HS-27A (cell line): ENCODE measurements at regions not wholly inside any gene's neighbourhood (a gene's known extent, or its start where the extent isn't known, plus 50 kb on each side); places are given as distances from the start of the nearest gene placed in this dataset.
"Not testable (repeated sequence)": the region's sequence is repeated elsewhere in the genome, so short reads cannot be mapped to it uniquely, and the experiment has no call there.

Experiments
- DNase-seq: peaks from one replicate; pipeline ENCODE4 v3.0.0-alpha.2; 2012; ENCODE audit warnings: low read depth, missing footprints

DNA sequence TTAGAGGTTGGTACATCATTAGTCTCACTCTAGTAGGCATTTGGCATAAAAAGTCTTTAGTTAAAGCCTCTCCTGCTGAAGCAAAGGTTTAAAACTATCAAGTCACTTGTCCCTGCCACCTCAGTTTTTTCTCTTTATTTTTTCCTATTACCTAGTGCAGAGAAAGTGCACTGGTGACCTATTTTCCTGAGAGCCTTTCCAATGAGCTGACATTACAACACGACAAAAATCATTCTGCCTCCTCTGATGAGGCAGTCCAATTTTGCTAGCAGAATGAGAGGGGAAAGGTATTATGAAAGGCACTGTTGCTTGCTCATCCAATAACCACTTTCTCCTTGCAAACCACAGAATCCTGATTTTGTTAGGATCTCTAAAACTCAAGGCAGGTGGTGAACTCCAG is 73.3 kb upstream of the SGK1 start:
- DNase-seq, result no peak

DNA sequence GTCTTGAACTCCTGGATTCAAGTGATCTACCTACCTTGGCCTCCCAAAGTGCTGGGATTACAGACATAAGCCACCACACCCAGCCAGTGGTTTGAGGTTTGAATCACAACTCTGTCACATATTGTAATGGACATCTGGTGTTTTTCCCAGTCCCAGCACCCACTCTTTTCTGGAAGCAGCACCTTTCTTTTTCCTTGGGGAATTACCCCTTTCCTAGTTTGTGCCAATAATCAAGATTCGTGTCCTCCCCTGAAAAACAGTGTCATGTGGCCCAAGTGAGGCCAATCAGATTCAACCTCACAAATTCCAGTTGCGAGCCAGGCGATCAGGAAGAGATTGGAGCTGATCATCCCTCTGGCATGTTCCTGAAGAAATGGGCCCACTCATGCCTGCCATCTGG is 71.7 kb upstream of the SGK1 start:
- DNase-seq, result no peak

DNA sequence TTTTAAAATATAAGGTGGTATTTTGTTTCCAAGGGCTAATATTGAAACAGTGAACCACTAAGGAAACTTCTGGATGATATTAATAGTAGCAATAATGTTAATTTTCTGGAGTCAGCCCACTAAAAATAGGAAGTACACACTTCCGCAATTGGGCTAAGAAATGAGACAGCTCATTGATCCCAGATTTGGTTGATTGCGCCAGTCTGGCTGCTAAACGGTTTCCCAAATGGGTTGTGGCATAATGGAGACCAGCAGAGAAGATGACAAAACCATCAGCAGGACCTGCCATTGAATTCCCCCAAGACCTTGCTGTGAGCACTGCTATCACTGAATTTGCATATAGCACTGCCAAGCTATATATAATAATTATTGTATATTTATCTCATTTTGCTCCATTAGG is 71.2 kb upstream of the SGK1 start:
- DNase-seq, result no peak

DNA sequence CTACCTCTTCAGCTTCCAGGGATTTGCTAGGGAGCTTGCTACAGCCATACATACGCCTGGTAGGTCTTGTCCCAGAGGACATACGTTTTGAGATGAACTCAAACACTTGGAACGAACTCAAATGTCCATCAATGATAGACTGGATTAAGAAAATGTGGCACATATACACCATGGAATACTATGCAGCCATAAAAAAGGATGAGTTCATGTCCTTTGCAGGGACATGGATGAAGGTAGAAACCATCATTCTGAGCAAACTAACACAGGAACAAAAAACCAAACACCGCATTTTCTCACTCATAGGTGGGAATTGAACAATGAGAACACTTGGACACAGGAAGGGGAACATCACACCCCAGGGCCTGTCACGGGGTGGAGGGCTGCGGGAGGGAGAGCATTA is 68.6 kb upstream of the SGK1 start:
- not testable (repeated sequence) for DNase-seq

DNA sequence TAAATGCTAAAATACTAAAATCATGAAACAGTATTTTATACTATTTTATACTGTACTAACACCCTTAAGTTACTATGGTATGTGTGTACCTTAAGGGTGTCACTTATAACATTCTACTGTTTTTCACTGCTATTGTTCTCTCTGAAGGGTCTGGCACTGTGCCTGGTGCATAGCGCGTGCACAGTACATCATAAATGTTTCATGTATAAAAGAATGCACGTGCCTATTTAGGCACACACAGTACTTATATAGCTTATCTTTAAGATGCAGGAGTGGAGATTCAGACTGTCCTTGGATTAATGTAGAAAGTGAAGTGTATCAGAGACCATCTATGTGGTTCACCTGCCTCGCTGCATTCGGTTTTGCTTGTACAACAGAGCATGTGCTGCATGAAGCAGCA is 64.0 kb upstream of the SGK1 start:
- DNase-seq, result no peak

DNA sequence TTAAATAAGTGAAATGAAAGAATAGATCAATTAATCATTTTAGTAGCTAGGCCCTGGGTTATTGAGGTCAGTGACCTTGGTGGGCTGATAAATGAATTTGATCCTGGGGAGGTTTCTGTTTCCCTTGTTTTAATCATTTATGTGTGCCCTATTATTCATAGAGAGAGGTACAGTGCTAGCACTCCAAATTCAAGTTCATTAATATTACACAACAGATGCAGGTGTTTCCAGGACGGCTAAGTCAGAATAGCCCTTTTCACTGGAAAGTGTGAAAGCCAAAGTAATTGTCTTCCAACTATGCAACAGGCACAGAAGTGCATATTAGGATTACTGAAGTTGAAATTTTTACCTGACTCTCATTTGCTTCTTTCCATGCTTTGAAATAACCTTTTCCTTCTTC is 61.7 kb upstream of the SGK1 start:
- DNase-seq, result no peak

DNA sequence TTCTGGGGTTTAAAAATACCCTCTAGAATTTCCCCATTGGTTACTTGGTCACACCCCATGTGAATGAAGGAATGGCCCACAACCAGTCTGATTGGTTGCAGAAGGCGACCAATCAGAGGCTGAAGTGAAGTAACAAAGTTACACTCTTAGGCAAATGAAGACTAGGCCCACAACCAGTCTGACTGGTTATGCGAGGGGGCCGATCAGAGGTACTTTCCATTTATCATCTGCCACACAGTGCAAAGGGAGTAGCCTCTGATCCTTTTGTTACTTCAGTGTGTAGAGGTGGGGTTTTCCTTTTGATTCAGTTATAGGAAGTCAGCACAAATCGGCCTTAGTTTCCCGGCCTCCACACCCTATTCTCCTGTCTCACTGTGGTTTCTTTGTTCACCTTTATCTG is 61.2 kb upstream of the SGK1 start:
- DNase-seq, result no peak

DNA sequence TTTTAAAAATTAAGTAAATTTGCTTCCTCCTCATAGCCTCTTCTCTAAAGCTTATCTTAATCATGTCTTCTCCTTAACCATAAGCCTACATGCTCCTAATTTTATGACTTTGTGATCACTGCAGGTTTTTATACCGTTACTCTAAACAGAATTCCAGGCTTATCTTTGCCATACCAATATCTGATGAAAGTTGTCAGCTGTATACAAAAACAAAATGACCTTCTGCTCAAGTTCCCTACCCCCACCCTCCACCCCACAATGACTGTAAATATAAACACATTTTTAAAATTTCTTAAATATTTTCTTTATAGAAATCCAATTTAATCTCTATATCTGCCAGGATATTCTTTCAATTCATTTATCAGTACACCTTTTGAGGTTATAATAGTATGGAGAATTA is 60.5 kb upstream of the SGK1 start:
- DNase-seq, result no peak

DNA sequence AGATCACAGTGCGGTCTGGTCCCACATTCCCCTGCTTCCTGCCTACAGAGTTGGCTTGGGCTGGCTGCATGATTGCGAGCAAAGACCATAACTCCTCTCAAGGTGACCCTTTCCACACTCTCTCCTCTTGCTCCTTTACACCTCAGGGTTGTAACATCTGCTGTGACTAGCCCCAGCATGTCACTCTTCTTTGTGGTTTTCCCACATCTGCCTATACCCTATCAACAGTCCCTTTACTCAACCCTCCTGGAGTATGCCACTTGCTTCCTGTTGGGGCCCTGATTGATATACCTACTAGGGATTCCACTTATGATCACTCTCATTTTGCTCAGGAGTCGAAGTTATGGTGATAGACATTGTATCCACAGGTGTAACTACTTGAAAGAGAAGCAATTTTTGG is 58.9 kb upstream of the SGK1 start:
- DNase-seq, result no peak

DNA sequence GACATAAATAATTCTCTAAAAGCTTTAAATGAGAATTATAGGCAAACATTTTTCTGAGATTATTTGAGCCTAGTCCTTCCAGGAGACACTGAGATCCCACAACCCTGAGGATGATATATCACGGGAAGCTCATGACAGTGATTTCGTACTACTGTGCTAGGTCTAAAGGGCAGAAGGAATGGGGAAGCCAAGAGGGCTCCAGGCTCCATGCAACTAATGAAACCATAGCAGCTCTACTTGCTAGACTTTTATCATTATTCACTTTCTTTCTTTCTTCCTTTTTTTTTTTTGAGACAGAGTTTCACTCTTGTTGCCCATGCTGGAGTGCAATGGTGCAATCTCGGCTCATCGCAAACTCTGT is 57.3 kb upstream of the SGK1 start:
- no peak for DNase-seq

DNA sequence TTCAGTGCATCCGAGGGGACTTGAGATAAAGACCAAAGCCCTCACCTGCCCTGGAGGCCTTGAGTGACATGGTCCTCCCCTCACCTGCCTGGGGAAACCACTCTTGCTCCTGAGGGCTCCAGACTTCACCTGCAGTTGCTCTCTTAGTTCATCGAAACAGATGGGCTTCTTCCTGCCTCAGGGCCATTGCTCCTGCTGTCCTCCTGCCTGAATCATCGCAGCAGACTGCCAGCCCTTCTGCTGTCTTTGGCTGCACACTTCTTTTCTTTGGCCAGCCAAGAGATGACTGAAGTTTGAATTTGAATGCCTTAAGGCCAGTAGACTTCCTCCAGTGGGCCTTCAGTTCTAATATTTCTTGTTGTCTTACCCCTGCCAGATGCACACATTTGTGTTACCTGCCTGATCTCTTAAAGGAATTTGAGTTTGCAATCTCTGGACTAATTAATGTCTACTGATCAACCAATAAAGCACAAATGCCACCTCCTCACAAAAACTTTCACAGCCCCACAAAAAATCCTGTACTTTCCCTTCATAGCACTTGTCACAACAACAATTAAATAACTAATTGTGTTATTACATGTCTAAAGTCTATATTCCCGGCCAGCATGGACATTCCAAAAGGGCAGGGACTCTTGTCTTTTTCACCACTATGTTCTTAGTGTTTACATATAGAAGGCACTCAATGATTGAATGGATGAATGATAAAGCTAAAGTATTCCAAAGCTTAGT is 56.7 kb upstream of the SGK1 start:
- DNase-seq, result no peak

DNA sequence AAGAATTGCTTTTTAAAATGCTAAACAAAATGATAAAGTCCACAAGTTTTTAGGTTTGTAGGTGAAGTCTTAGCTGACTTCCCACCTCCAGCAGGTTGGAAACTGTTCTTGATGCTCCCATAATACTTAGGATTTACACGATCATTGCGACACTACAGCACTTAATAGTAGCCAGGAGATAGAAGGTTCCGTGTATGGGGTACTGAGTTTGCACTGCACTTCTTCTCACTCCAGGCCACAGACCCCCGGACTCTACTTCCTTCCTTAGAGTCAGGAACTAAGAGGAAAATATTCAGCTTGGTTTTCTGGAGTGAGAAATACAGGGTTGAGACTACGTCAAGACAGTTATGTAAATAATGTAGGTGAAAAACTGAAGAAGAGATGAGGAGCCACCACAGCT is 56.1 kb upstream of the SGK1 start:
- DNase-seq, result no peak

DNA sequence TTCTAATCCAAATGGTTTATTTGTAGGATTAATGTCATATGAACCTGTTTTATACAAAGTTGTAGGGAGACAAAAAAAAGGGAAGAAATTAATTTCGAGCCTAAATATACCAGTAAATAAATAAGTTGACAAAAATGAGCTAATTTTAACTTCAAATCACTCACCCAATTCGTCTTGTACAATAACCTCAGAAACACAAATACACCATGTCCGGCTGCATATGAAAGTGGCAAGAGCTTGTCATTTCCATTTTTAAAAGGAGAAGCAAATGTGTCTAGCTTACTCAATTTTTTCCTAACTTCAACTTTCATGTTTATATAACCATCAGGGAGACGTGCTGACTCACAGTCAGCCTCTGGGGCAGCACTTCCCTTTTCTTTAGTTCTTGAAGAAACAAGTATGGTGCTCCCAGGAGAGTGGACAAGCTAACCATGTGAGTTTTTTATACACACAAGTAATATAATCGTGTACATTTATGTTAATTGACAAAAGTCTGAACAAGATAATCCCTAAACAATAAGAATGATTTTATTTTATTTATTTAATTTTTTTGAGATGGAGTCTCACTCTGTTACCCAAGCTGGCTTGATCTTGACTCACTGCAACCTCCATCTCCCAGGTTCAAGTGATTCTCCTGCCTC is 55.5 kb upstream of the SGK1 start:
- no peak for DNase-seq

DNA sequence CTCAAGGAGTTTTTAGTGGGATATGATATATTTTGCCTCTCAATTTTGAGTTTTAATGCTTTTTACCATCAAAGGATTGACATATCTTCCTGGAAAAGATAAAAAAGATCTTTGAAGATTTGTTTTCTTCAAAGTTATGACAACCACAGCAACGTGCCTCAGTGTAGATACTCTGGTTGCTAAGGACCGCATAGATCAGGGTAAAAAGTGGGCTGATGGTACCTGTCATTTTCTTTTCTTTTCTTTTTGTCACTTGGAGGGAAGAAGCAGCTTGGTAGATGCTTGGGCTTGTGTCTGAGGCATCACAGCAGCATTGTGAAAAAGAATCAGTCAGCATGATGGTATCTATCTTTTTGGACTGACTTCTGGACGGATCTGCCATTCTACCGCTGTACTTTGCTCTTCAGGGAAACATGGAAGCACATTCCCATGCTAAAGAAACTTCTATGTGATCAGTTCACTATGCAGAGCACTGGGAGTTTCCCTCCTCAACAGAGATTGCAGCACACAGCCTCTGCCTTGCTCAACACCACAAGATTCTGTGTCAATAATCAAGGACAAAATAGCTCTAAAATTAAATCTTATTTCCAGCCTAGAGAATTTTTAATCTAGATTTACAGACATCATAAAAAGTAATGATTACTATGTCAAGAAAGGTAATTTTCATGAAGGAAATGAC is 54.8 kb upstream of the SGK1 start:
- DNase-seq, result no peak

DNA sequence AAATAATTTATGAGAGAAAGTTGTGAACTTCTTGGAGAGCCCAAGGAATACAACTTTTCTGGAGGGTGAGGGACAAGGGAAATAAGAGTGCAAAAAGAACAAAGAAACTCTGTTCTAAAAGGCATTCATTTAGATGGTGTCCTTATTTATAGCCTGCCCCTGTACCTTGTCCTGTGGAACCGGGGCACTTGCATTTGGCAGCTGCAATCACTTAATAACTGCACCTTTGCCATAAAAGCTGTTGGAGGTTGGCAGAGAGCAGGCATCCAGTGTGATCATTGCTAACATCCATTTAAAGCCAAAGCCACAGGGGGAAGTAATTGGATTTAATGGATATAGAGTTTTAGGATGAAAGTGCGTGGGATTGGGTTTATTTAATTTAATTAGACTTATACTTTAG is 50.8 kb upstream of the SGK1 start:
- DNase-seq, result no peak
